ENCODE measurements at regions not wholly inside any gene's neighbourhood (a gene's known extent, or its start where the extent isn't known, plus 50 kb on each side); places are given as distances from the start of the nearest gene placed in this dataset.

GRCh38 chr2:234858790-234859329 is 93.0 kb upstream of the SH3BP4 start:
- TF ChIP-seq CTCF (IDR thresholded peaks at IDR 0.05) (no peak), POLR2A (IDR thresholded peaks at IDR 0.05) (no peak)

Data from tibial nerve (tissue), 3 donors.